PC-3 (cell line): ENCODE measurements at regions not wholly inside any gene's neighbourhood (a gene's known extent, or its start where the extent isn't known, plus 50 kb on each side); places are given as distances from the start of the nearest gene placed in this dataset.

Experiments
- ATAC-seq: fragments of 200-7000 bp; cut with Tn5 transposase; 2 replicates; pipeline ENCODE4 v1.9.1; 2020; ENCODE audit warnings: mild to moderate bottlenecking, moderate library complexity
- BruUV-seq: library from RNA; stranded (reverse); fragments of 400-500 nt; replicated peaks from 2 replicates; lab custom pipeline; 2021; lab: Mats Ljungman, UMichigan
- CTCF ChIA-PET: fragments of 300-600 bp; sonication (Branson Sonifier 250); formaldehyde crosslinking; loops from one replicate; lab custom pipeline; 2022; ENCODE audit warnings: antibody characterized with exemption; lab: Charles Lee
- POLR2A ChIA-PET: fragments of 300-600 bp; sonication (Branson Sonifier 250); formaldehyde crosslinking; loops from one replicate; lab custom pipeline; 2022; ENCODE audit warnings: antibody characterized with exemption; ENCODE audit not compliant: unreplicated experiment; lab: Charles Lee
- DNase-seq: peaks from one replicate; pipeline ENCODE4 v3.0.0-alpha.2; 2015
- H2AFZ ChIP-seq: fragments of 300-600 bp; sonication (generic); 2 replicates; pipeline ENCODE4 v1.6.0; 2016; ENCODE audit warnings: antibody characterized with exemption, low read length
- H3F3A ChIP-seq: fragments of 300-600 bp; sonication (generic); one replicate; pipeline ENCODE4 v1.6.0; 2017; ENCODE audit warnings: antibody characterized with exemption, low read length, control low read depth, mild to moderate bottlenecking; ENCODE audit not compliant: unreplicated experiment
- H3K27ac ChIP-seq: fragments of 300-600 bp; sonication (generic); 2 replicates; pipeline ENCODE4 v1.5.1; 2016; ENCODE audit warnings: mild to moderate bottlenecking, low read length
- H3K27me3 ChIP-seq: fragments of 300-600 bp; sonication (generic); 2 replicates; pipeline ENCODE4 v1.6.1; 2016; ENCODE audit warnings: low read length, mixed read lengths
- H3K36me3 ChIP-seq: fragments of 300-600 bp; sonication (generic); 2 replicates; pipeline ENCODE4 v1.6.1; 2016; ENCODE audit warnings: low read depth, mixed run types, low read length, mixed read lengths
- H3K4me1 ChIP-seq: fragments of 300-600 bp; sonication (generic); 2 replicates; pipeline ENCODE4 v1.5.1; 2016; ENCODE audit warnings: low read length; ENCODE audit not compliant: insufficient read depth
- H3K4me2 ChIP-seq: fragments of 300-600 bp; sonication (generic); 2 replicates; pipeline ENCODE4 v1.6.0; 2016; ENCODE audit warnings: low read length
- H3K4me3 ChIP-seq: fragments of 300-600 bp; sonication (generic); 2 replicates; pipeline ENCODE4 v1.5.1; 2016; ENCODE audit warnings: mild to moderate bottlenecking, low read length, mixed read lengths
- H3K79me2 ChIP-seq: fragments of 300-600 bp; sonication (generic); 2 replicates; pipeline ENCODE4 v1.6.1; 2017; ENCODE audit warnings: low read length, mixed read lengths
- H3K9ac ChIP-seq: fragments of 300-600 bp; sonication (generic); 2 replicates; pipeline ENCODE4 v1.6.0; 2016; ENCODE audit warnings: mild to moderate bottlenecking, low read length
- H3K9me2 ChIP-seq: fragments of 300-600 bp; sonication (generic); replicated peaks from 2 replicates; pipeline ENCODE4 v1.6.1; 2016; ENCODE audit warnings: mixed run types, low read length, mixed read lengths
- H3K9me3 ChIP-seq: fragments of 300-600 bp; sonication (generic); 2 replicates; pipeline ENCODE4 v1.6.1; 2016; ENCODE audit warnings: low read length, mixed read lengths
- H4K20me1 ChIP-seq: fragments of 300-600 bp; sonication (generic); 2 replicates; pipeline ENCODE4 v1.6.1; 2016; ENCODE audit warnings: low read length, mixed read lengths
- EZH2 ChIP-seq: fragments of 300-600 bp; sonication (generic); IDR thresholded peaks from one replicate; pipeline ENCODE4 v1.6.1; 2017; ENCODE audit warnings: antibody characterized with exemption, mild to moderate bottlenecking, low read length; ENCODE audit not compliant: unreplicated experiment
- EZH2phosphoT487 ChIP-seq: fragments of 300-600 bp; sonication (generic); IDR thresholded peaks from 2 replicates; pipeline ENCODE4 v1.6.1; 2018; ENCODE audit warnings: mild to moderate bottlenecking, antibody characterized with exemption, low read length, borderline replicate concordance
- intact Hi-C: fragments of 100-400 bp; cut with micrococcal nuclease; formaldehyde crosslinking; loops from 2 replicates; pipeline ENCODE4 v1.9.0; 2023
- TF ChIP-seq, protein P1 (sequence below): fragments of 300-600 bp; sonication (generic); conservative IDR thresholded peaks from 2 replicates; pipeline ENCODE4 v1.5.1; 2017; ENCODE audit warnings: antibody characterized with exemption, low read depth, mild to moderate bottlenecking, low read length

DNA sequence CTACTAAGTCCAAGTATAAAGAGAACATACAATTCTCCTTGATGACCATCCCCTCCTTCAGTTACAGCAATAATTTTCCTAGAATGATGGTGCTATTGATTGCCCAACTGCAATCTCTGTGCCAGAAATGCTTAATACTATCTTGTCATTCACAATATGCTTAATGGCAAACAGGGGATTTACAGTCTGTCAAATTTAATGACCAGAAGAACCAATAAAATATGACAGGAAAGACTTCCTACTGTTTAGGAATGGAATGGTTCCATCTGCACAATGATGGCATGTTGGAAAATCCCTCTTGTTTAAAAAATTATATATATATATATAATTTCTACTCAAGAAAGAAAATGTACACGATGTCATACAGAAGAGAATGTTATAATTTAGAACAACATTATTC lies 623.2 kb downstream of the CCER1 start:
- Histone ChIP-seq H2AFZ (no peak overlapping the region), H3K27ac (no peak overlapping the region), H3K9me2 (no peaks in the 10 kb centered on the region), H3K36me3 (no peaks in the 10 kb centered on the region), H3K4me3 (no peak overlapping the region), H3K27me3 (no peaks in the 10 kb centered on the region), H3K4me2 (no peak overlapping the region), H3K9me3 (no peaks in the 10 kb centered on the region), H3F3A (no peaks in the 10 kb centered on the region), H3K4me1 (peaks cover 21% of the 10 kb centered on the region), H3K79me2 (no peaks in the 10 kb centered on the region), H3K9ac (no peak overlapping the region), H4K20me1 (no peaks in the 10 kb centered on the region)
- CTCF ChIA-PET, result no interaction called here
- no peak for TF ChIP-seq EZH2phosphoT487
- TF ChIP-seq EZH2, result no peak
- TF ChIP-seq, protein P1, sequence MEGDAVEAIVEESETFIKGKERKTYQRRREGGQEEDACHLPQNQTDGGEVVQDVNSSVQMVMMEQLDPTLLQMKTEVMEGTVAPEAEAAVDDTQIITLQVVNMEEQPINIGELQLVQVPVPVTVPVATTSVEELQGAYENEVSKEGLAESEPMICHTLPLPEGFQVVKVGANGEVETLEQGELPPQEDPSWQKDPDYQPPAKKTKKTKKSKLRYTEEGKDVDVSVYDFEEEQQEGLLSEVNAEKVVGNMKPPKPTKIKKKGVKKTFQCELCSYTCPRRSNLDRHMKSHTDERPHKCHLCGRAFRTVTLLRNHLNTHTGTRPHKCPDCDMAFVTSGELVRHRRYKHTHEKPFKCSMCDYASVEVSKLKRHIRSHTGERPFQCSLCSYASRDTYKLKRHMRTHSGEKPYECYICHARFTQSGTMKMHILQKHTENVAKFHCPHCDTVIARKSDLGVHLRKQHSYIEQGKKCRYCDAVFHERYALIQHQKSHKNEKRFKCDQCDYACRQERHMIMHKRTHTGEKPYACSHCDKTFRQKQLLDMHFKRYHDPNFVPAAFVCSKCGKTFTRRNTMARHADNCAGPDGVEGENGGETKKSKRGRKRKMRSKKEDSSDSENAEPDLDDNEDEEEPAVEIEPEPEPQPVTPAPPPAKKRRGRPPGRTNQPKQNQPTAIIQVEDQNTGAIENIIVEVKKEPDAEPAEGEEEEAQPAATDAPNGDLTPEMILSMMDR, result no peak
- intact Hi-C loops, result no loop called here
- ATAC-seq (no peak), DNase-seq (no peak)
- no TSS peak for BruUV-seq
- POLR2A ChIA-PET, result no interaction called here

DNA sequence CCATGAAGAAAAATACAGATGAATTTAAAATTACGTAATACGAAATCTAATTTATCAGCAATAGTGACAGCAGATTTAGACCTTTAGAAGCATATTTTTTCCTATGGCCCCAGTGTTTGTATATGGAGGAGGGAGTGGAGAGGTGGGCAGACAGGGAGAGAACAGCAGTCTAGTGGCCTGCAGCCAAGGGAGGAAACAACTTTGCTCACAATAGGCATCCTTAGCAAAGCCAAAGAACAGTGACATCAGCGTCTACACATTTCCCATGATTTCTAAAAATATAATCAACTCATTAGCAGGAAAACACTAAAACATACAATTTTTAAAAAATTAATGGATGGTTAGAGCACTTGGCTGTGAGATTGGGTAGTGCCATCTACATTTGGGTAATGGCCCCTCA lies 622.6 kb upstream of the ATP2B1 start:
- Histone ChIP-seq H3K27ac (no peak overlapping the region), H3K27me3 (no peaks in the 10 kb centered on the region), H3K4me2 (no peak overlapping the region), H3K79me2 (no peaks in the 10 kb centered on the region), H3K9me3 (no peaks in the 10 kb centered on the region), H4K20me1 (no peaks in the 10 kb centered on the region), H2AFZ (no peak overlapping the region), H3K9me2 (no peaks in the 10 kb centered on the region), H3K36me3 (no peaks in the 10 kb centered on the region), H3K9ac (no peak overlapping the region), H3K4me1 (peaks cover 21% of the 10 kb centered on the region), H3F3A (no peaks in the 10 kb centered on the region), H3K4me3 (no peak overlapping the region)
- ChIA-PET POLR2A (no interaction called here), CTCF (no interaction called here)
- no peak for ATAC-seq
- intact Hi-C loops, result no loop called here
- no TSS peak for BruUV-seq
- DNase-seq, result no peak
- TF ChIP-seq EZH2phosphoT487 (no peak), EZH2 (no peak)
- TF ChIP-seq, protein P1, result no peak

DNA sequence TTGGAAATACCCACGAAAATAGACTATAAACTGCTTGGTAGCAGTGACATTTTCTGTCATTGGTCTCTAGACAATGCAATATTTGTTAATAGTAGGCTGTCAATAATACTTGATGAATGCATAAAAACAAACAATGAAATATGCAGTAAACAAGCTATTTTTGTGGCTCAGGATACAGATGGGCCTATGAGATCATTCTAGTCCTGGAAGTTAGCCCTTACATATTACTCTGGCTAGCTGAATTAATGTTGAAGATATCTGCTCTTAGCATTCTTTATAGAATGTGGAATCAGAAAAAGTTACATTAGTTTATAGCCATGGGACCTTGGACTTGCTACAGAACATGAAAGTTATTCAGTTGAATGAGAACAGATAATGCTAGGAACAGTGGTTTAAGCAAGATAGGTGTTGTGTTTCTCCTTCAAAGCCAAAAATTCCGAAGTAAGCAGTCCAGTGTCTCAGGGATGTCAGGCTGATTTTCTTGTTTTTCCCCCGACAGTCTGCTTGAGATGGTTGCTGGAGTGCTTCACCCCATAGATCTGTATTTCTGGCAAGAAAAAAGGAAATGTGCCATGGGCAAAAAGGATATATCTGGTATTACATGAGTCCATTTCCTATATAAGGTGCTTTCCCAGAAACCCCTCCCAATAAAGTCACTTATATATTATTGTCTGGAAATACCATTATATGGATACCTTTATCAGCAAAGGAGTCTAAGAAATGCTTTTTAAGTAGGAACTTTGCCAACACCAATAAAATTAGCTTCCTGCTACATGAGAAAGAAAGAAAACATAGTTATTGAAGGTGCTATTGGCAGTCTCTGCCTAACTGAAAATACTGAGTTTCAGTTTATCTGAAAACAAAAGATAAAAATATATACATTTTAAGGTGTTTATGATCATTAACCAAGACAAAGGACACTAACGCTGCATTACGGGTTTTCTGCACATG lies 619.4 kb upstream of the ATP2B1 start:
- no peaks in the 10 kb centered on the region for H3K79me2 ChIP-seq
- TF ChIP-seq, protein P1, result no peak
- TF ChIP-seq EZH2 (no peak), EZH2phosphoT487 (no peak)
- no peak overlapping the region for H3K4me2 ChIP-seq
- ATAC-seq (no peak), DNase-seq (no peak)
- H3K9ac ChIP-seq, result no peak overlapping the region
- ChIA-PET POLR2A (no interaction called here), CTCF (no interaction called here)
- BruUV-seq, result no TSS peak
- H3K4me3 ChIP-seq, result no peak overlapping the region
- intact Hi-C loops, result no loop called here
- no peaks in the 10 kb centered on the region for H3K36me3 ChIP-seq
- H3K9me2 ChIP-seq, result no peaks in the 10 kb centered on the region
- no peaks in the 10 kb centered on the region for H3K27me3 ChIP-seq
- H3K4me1 ChIP-seq, result peaks cover 8% of the 10 kb centered on the region
- H3F3A ChIP-seq, result no peaks in the 10 kb centered on the region
- H3K27ac ChIP-seq, result no peak overlapping the region
- H3K9me3 ChIP-seq, result no peaks in the 10 kb centered on the region
- no peak overlapping the region for H2AFZ ChIP-seq
- H4K20me1 ChIP-seq, result no peaks in the 10 kb centered on the region
